Activated CD8-positive, alpha-beta memory T cell treated with anti-CD3 and anti-CD28 coated beads, Interleukin-2, amount 50 U/mL, for 24 hours (primary cell): ENCODE measurements at regions not wholly inside any gene's neighbourhood (a gene's known extent, or its start where the extent isn't known, plus 50 kb on each side); places are given as distances from the start of the nearest gene placed in this dataset.
A peak's percentile ranks its signal among the peaks of the same experiment; 100 is the strongest.
"Not testable (repeated sequence)": the region's sequence is repeated elsewhere in the genome, so short reads cannot be mapped to it uniquely, and the experiment has no call there.

Experiments
- DNase-seq: peaks from one replicate; pipeline ENCODE4 v3.0.0-alpha.2; 2020; ENCODE audit errors: extremely low read depth

DNA sequence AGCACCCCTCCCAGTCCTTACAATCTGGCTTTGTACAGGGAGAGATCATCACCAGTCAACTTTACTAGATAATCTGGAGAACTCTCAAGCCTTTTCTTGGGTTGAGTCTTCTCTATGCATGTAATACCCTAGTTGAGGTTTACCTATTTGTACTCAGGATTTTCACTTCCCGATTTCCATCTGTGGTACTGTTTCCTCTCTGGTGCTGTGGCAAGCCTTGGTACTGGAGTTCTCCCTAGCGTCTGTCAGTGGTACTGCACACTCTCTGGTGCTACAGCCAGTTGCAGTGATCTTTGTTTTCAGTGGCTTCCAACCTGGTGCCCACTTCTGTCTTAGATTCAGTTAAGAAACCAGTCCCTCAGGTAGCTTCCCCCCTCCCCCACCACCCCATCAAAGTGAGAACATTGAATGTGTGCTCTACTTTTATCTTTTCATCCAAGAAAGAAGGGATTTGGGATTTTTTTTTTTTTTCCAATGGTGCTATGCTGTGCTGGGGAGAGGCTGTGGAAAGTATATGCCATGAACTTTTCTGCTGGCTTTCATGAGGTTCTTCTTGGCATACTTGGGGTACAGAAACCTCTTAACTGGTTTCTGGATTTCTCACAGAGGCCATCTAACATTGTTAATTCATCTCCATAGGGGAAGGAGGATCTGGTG is 69.4 kb upstream of the EVL start:
- peak; percentile 34 for DNase-seq

DNA sequence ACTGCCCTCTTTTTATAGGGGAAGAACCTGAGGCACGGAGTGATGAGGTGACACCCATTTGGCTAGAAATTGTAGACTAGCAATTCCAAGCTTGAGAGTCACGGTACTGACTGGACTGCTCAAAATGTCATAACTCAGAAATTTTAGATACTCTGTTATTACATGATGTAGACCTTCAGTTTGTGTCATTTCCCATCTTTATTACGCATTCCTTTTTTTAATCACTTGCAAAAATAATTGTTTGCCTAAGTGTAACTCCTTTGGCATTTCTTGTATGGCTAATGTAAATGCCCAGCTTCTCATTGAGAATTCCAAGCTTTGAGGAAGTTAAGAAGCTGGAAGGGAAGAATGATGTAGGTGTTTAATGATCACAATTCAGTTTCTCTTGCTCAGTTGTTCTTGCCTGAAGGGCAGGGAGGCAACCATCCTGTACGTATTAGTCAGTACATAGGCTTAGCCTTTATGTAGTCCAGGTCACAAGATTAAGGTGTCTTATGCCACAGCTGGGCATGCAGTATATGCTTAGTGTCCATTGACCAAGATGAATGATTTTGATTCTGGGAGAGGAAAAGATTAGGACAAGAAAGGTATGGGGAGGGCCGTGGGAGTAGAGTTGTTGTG is 68.2 kb upstream of the EVL start:
- no peak for DNase-seq

DNA sequence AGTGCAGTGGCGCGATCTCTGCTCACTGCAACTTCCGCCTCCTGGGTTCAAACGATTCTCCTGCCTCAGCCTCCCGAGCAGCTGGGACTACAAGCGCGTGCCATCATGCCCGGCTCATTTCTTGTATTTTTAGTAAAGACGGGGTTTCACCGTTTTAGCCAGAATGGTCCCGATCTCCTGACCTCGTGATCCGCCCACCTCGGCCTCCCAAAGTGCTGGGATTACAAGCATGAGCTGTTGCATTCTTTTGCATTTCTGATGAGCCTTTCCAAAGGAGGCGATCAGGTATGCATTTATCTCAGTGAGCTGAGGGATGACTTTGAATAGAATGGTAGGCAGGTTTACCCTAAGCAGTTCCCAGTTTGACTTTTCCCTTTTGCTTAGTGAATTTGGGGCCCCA is 64.8 kb upstream of the EVL start:
- DNase-seq: not testable (repeated sequence)

DNA sequence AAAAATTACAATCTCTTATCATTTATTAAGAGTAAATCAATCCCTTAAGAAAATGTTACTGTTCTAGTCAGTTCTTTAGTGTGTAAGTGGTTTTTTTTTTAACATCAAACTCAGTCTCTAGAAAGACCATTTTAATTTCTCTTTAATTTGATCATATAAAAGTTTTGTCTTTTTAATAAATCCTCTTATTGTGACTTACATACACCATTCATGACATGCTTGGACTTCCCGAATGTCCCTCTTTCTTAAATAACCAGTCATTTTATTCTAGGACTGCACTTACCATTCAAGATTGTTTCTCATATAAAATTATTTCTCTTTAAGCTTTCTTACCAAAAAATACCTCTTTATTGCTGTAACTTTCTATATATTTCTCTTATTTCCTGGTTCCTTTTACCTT is 60.8 kb upstream of the EVL start:
- no peak for DNase-seq

DNA sequence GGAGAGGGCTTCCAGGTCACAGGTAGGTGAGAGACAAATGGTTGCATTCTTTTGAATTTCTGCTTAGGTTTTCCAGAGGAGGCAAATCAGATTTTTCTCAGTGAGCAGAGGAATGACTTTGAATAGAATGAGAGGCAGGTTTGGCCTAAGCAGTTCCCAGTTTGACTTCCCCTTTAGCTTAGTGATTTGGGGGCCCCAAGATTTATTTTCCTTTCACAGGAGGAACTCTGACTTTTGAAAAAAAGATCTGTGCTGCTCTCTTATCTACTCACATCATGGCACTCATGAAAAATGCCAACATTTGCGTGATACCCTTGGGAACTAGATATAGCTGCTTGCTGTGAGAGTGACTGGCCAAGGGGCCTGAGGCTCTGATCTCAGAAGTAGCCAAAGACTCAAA is 58.0 kb upstream of the EVL start:
- DNase-seq: no peak

- DNase-seq: not testable (repeated sequence)
These were observed 55.4 kb upstream of the EVL start for GRCh38 chr14:100009802-100010201.

DNA sequence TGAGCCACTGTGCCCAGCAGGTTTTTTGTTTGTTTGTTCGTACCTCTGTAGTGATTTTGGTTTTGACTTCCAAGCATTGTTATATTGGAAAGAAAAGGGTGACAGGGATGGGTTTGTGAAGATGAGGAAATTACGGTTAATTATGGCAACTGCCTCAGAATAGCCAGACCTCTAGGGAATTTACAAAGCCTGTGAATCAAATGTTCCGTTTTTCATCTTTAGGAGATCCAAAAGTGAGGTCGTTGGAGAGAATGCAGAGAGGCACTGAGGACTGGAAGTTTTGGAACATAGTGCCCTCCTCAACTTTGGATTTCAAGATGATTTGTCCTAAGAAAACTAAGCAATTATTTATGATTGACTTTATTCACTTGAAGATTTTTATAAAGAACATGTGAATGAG is 54.5 kb upstream of the EVL start:
- no peak for DNase-seq

GRCh38 chr14:100011628-100012325 is 53.4 kb upstream of the EVL start:
- no peak for DNase-seq

GRCh38 chr14:100012478-100013327 is 52.5 kb upstream of the EVL start:
- DNase-seq: no peak

GRCh38 chr14:100015251-100015655 is 50.0 kb upstream of the EVL start:
- DNase-seq: no peak
